Glutamatergic neuron (in vitro differentiated cells): ENCODE measurements at regions not wholly inside any gene's neighbourhood (a gene's known extent, or its start where the extent isn't known, plus 50 kb on each side); places are given as distances from the start of the nearest gene placed in this dataset.

Experiments used
- DNase-seq: peaks from one replicate; pipeline ENCODE4 v3.0.0; 2022
- H3K27ac Mint-ChIP-seq: one replicate; pipeline ENCODE4 v1.8.0; 2020; ENCODE audit warnings: mild to moderate bottlenecking, mixed read lengths, inconsistent platforms; ENCODE audit not compliant: unreplicated experiment
- H3K27me3 Mint-ChIP-seq: one replicate; pipeline ENCODE4 v1.8.0; 2020; ENCODE audit warnings: mild to moderate bottlenecking, moderate library complexity, mixed read lengths, inconsistent platforms; ENCODE audit not compliant: unreplicated experiment
- H3K36me3 Mint-ChIP-seq: one replicate; pipeline ENCODE4 v1.8.0; 2020; ENCODE audit warnings: mild to moderate bottlenecking, mixed read lengths, inconsistent platforms; ENCODE audit not compliant: unreplicated experiment
- H3K4me1 Mint-ChIP-seq: one replicate; pipeline ENCODE4 v1.8.0; 2020; ENCODE audit warnings: mild to moderate bottlenecking, low read depth, mixed read lengths, inconsistent platforms; ENCODE audit not compliant: unreplicated experiment
- H3K4me3 Mint-ChIP-seq: one replicate; pipeline ENCODE4 v1.8.0; 2020; ENCODE audit warnings: mild to moderate bottlenecking, mixed read lengths, inconsistent platforms; ENCODE audit not compliant: unreplicated experiment
- H3K9me3 Mint-ChIP-seq: one replicate; pipeline ENCODE4 v1.8.0; 2020; ENCODE audit warnings: mild to moderate bottlenecking, moderate library complexity, mixed read lengths, inconsistent platforms; ENCODE audit not compliant: unreplicated experiment
- CTCF ChIP-seq: fragments of 200-600 bp; sonication (generic); IDR thresholded peaks from one replicate; pipeline ENCODE4 v1.5.0; 2021; ENCODE audit not compliant: partially characterized antibody, unreplicated experiment

- H3K27me3 Mint-ChIP-seq: no peaks in the 10 kb centered on the region
- H3K36me3 Mint-ChIP-seq: peaks cover 5% of the 10 kb centered on the region
- no peak for DNase-seq
- no peak for TF ChIP-seq CTCF
- peaks cover 6% of the 10 kb centered on the region for H3K9me3 Mint-ChIP-seq
- H3K27ac Mint-ChIP-seq: no peak overlapping the region
- H3K4me1 Mint-ChIP-seq: peaks cover 2% of the 10 kb centered on the region
- no peak overlapping the region for H3K4me3 Mint-ChIP-seq
Observed at GRCh38 chr3:89946884-89947283, 839.5 kb downstream of the EPHA3 start.

DNA sequence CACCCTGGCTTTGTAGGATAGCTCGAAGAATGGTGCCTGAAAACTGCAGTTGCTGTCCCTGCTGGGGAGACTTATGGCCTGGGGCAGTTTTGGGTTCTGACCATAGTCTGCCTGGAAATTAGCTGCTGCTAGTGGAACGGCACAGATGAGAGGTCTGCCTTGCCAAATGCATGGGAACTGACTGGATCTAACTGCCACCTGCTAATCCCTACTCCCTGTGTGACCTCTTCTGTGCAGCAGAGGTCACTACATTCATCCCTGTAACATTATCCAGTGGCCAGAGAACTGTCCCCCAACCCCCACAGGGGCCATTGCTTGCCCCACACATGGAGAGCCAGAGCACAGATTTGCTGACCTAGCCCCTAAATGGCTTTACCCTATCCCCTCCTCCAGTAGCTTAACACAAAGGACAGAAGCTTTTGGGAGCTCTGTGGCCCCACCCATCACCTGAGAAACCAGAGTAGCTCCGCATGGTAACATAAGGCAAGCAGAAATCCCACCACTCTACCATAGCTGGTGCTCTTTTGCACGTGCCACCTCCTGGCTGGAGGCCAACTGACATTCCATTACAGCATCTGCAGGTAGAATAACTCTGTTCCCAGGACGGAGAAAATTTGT lies 840.0 kb downstream of the EPHA3 start:
- H3K27ac Mint-ChIP-seq: no peak overlapping the region
- DNase-seq: no peak
- no peaks in the 10 kb centered on the region for H3K27me3 Mint-ChIP-seq
- no peak for TF ChIP-seq CTCF
- no peak overlapping the region for H3K4me3 Mint-ChIP-seq
- H3K4me1 Mint-ChIP-seq: peaks cover 5% of the 10 kb centered on the region
- H3K9me3 Mint-ChIP-seq: peaks cover 6% of the 10 kb centered on the region
- H3K36me3 Mint-ChIP-seq: no peaks in the 10 kb centered on the region

DNA sequence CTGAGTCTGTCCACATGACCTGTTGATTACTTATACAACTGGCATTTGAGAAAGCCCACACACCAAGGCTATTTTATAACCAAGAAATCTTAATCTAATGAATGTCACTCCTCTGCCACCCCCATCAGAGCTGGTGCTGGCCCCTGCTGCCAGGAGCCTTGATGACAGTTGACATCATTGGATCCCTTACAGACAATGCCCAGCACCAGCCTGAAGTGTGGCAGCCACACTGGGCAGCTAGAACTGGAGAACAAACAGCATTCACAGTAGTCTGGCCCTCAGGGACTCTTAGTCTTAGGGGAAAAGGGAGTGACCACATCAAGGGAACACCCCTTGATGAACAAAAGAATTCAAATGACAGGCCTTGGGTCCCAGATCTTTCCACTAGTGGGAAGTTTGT lies 840.6 kb downstream of the EPHA3 start:
- Mint-ChIP-seq H3K4me1 (peaks cover 5% of the 10 kb centered on the region), H3K36me3 (no peaks in the 10 kb centered on the region), H3K27ac (no peak overlapping the region), H3K4me3 (no peak overlapping the region), H3K27me3 (no peaks in the 10 kb centered on the region), H3K9me3 (peaks cover 6% of the 10 kb centered on the region)
- no peak for TF ChIP-seq CTCF
- DNase-seq: no peak

DNA sequence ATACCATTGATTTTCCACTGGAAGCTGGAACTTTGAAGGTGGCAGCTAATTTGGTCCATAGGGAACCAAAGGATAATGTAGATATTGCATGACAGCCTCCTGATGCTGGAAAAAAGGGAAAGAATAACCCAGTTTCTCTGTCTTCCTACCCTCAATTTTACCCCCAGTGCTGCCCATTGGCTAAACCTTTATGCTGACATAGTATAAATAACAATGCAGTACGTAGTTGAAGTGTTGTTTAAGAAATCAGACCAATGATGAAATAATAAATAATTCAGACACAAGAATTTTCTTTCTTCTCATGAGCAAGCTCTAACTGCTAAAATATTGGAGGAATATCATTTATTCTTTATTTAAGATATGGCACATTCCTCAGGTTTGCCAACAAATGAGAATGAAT lies 843.4 kb downstream of the EPHA3 start:
- H3K36me3 Mint-ChIP-seq: no peaks in the 10 kb centered on the region
- TF ChIP-seq CTCF: no peak
- no peaks in the 10 kb centered on the region for H3K27me3 Mint-ChIP-seq
- no peak for DNase-seq
- peaks cover 4% of the 10 kb centered on the region for H3K9me3 Mint-ChIP-seq
- peaks cover 5% of the 10 kb centered on the region for H3K4me1 Mint-ChIP-seq
- no peak overlapping the region for H3K27ac Mint-ChIP-seq
- H3K4me3 Mint-ChIP-seq: no peak overlapping the region

- no peak for DNase-seq
- H3K36me3 Mint-ChIP-seq: no peaks in the 10 kb centered on the region
- H3K27me3 Mint-ChIP-seq: no peaks in the 10 kb centered on the region
- no peaks in the 10 kb centered on the region for H3K9me3 Mint-ChIP-seq
- TF ChIP-seq CTCF: no peak
- no peak overlapping the region for H3K4me3 Mint-ChIP-seq
- H3K4me1 Mint-ChIP-seq: peaks cover 3% of the 10 kb centered on the region
- H3K27ac Mint-ChIP-seq: no peak overlapping the region
Observed at GRCh38 chr3:89954137-89954536, 846.7 kb downstream of the EPHA3 start.
